Endodermal cell (in vitro differentiated cells): ENCODE measurements at regions not wholly inside any gene's neighbourhood (a gene's known extent, or its start where the extent isn't known, plus 50 kb on each side); places are given as distances from the start of the nearest gene placed in this dataset.
A peak's percentile ranks its signal among the peaks of the same experiment; 100 is the strongest.

Experiments
- DNase-seq: peaks from one replicate; pipeline ENCODE4 v3.0.0-alpha.2; 2017
- H3K27ac ChIP-seq: 2 replicates; pipeline ENCODE4 v1.5.1; 2013; ENCODE audit warnings: mild to moderate bottlenecking, low read depth, low read length, moderate library complexity
- H3K27me3 ChIP-seq: 2 replicates; pipeline ENCODE4 v1.6.1; 2013; ENCODE audit warnings: mild to moderate bottlenecking, low read length, moderate library complexity; ENCODE audit not compliant: insufficient read depth, control insufficient read depth, poor library complexity, severe bottlenecking
- H3K36me3 ChIP-seq: 2 replicates; pipeline ENCODE4 v1.7.0; 2013; ENCODE audit warnings: mild to moderate bottlenecking, low read length, moderate library complexity; ENCODE audit not compliant: control insufficient read depth, insufficient read depth
- H3K4me1 ChIP-seq: one replicate; pipeline ENCODE4 v1.7.0; 2013; ENCODE audit warnings: low read length; ENCODE audit not compliant: control insufficient read depth, insufficient read depth
- H3K4me3 ChIP-seq: 2 replicates; pipeline ENCODE4 v1.5.1; 2013; ENCODE audit warnings: mild to moderate bottlenecking, low read length, moderate library complexity
- H3K9ac ChIP-seq: 2 replicates; pipeline ENCODE4 v1.6.1; 2013; ENCODE audit warnings: mild to moderate bottlenecking, low read length, moderate library complexity; ENCODE audit not compliant: poor library complexity, severe bottlenecking; ENCODE audit errors: extremely low read depth
- H3K9me3 ChIP-seq: 2 replicates; pipeline ENCODE4 v1.6.1; 2013; ENCODE audit warnings: mild to moderate bottlenecking, low read length, moderate library complexity; ENCODE audit not compliant: control insufficient read depth
- H3K27ac Mint-ChIP-seq: 2 replicates; pipeline ENCODE4 v1.8.0; 2020; ENCODE audit warnings: mixed read lengths
- H3K27me3 Mint-ChIP-seq: 2 replicates; pipeline ENCODE4 v1.8.0; 2021; ENCODE audit warnings: mild to moderate bottlenecking, mixed read lengths; ENCODE audit not compliant: insufficient read depth
- H3K36me3 Mint-ChIP-seq: 2 replicates; pipeline ENCODE4 v1.8.0; 2020; ENCODE audit warnings: low read depth, mixed read lengths
- H3K4me1 Mint-ChIP-seq: 2 replicates; pipeline ENCODE4 v1.8.0; 2020; ENCODE audit warnings: mixed read lengths
- H3K4me3 Mint-ChIP-seq: 2 replicates; pipeline ENCODE4 v1.8.0; 2020; ENCODE audit warnings: mild to moderate bottlenecking, moderate library complexity, mixed read lengths
- H3K9me3 Mint-ChIP-seq: 2 replicates; pipeline ENCODE4 v1.8.0; 2020; ENCODE audit warnings: mild to moderate bottlenecking, mixed read lengths
- WGBS, 2 experiments: methylation state at CpG; one replicate each; pipeline versions ENCODE4 v1.1.5 to v1.1.7; 2013; ENCODE audit warnings: missing lambda C conversion rate in 2 of 2, mixed read lengths in 1 of 2; ENCODE audit not compliant: insufficient coverage in 1 of 2, insufficient read length in 1 of 2; 5-methylcytosine and 5-hydroxymethylcytosine counted together
- TF ChIP-seq, protein P1 (sequence below): fragments of 200-600 bp; sonication (generic); conservative IDR thresholded peaks from 2 replicates; pipeline ENCODE4 v1.5.0; 2021; ENCODE audit warnings: antibody characterized with exemption, mild to moderate bottlenecking

DNA sequence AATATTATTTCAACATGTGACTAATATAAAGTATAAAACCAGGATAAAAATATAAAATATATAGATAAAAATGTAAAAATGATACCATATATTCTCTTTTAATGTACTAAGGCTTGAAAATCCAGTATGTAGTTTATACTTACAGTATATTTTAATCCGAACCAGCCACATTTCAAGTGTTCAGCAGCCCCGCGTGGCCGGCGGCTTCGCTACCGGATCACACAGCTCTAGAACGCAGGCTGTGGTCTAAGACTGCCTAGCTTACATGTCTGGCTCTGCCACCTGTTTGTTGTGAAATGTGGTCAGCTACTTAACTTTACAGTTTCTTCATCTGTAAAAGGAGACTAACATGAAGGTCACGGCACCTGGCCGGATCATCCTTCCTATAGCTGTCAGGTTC lies 189.7 kb upstream of the TBX3 start:
- Histone ChIP-seq H3K36me3 (no peaks in the 10 kb centered on the region), H3K4me1 (no peaks in the 10 kb centered on the region), H3K4me3 (no peak overlapping the region), H3K9ac (no peak overlapping the region), H3K27me3 (no peaks in the 10 kb centered on the region), H3K27ac (no peak overlapping the region), H3K9me3 (no peaks in the 10 kb centered on the region)
- Mint-ChIP-seq H3K9me3 (no peaks in the 10 kb centered on the region), H3K4me3 (no peak overlapping the region), H3K36me3 (no peaks in the 10 kb centered on the region), H3K27me3 (no peaks in the 10 kb centered on the region), H3K27ac (no peak overlapping the region), H3K4me1 (peaks cover 3% of the 10 kb centered on the region)
- 88 to 94% methylated on average over 4 to 10 of the region's 10 CpGs for WGBS, 2 experiments
- no peak for DNase-seq
- TF ChIP-seq, protein P1, sequence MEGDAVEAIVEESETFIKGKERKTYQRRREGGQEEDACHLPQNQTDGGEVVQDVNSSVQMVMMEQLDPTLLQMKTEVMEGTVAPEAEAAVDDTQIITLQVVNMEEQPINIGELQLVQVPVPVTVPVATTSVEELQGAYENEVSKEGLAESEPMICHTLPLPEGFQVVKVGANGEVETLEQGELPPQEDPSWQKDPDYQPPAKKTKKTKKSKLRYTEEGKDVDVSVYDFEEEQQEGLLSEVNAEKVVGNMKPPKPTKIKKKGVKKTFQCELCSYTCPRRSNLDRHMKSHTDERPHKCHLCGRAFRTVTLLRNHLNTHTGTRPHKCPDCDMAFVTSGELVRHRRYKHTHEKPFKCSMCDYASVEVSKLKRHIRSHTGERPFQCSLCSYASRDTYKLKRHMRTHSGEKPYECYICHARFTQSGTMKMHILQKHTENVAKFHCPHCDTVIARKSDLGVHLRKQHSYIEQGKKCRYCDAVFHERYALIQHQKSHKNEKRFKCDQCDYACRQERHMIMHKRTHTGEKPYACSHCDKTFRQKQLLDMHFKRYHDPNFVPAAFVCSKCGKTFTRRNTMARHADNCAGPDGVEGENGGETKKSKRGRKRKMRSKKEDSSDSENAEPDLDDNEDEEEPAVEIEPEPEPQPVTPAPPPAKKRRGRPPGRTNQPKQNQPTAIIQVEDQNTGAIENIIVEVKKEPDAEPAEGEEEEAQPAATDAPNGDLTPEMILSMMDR, result no peak

DNA sequence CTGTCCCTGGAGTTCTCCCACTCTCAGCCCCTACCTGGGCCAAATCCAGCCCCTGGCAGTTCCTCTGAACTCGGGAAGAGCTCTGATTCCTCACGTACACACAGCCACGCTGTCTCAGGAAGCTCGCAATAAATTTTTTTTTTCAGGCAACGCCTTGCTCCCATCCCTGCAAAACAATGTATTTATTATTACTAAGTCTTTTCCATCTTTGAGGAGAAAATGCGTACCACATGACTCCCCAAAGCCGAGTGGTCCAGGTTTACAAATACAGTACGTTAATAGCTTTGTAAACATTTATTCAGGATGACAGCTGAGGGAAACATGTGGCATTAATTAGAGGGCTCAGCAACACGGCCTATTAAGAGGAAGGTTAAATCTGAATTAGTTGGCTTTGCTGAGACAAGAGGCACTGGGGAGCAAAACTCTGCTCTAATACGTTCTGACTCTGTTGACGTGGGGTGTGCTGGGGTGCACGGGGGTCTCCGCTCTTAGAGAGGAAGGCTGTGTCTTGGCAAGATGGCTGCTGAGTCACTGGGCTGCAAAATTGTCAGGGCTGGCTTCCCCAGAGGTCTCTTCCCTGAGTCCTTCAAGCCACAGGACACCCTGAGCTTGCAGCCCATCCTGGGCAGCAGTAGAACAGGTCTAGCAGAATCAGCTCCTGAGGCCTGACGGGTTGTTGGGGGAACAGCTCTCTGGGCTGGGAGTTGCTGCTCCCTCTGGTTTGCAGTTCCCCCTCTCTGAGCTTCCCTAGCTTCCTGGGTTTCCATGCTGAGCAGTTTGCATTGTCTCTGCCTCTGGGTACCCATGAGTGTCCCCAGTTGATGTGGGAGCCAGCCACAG lies 185.2 kb upstream of the TBX3 start:
- H3K4me3 ChIP-seq, result no peak overlapping the region
- WGBS, 2 experiments, result 84 to 94% methylated on average over 9 to 14 of the region's 14 CpGs
- peaks cover 6% of the 10 kb centered on the region for H3K4me1 ChIP-seq
- no peaks in the 10 kb centered on the region for H3K9me3 Mint-ChIP-seq
- no peak overlapping the region for H3K9ac ChIP-seq
- H3K36me3 Mint-ChIP-seq, result no peaks in the 10 kb centered on the region
- H3K4me3 Mint-ChIP-seq, result no peak overlapping the region
- TF ChIP-seq, protein P1, result no peak
- DNase-seq, result peak; percentile 80
- no peak overlapping the region for H3K27ac Mint-ChIP-seq
- H3K27ac ChIP-seq, result no peak overlapping the region
- no peaks in the 10 kb centered on the region for H3K27me3 Mint-ChIP-seq
- H3K9me3 ChIP-seq, result peaks cover 8% of the 10 kb centered on the region
- peaks cover 18% of the 10 kb centered on the region for H3K4me1 Mint-ChIP-seq
- no peaks in the 10 kb centered on the region for H3K36me3 ChIP-seq
- H3K27me3 ChIP-seq, result no peaks in the 10 kb centered on the region

DNA sequence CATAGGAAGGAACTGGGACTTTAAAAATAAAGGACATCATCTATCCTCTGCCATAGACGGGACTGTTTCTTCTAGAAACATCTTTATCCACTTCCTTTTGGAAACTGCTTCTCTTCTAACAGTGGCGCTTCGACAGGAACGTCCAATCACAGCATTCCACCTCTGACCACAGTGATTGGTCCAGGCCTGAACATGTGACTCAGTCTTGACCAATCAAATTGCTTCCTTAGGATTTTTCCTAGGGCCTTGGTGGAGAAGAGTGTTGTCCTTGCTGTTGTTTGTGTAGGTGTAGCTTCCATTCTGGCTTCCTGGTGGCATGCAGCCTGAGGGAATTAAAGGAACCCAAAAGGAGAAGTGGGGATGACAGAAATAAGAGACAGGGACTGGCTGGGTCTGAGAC lies 182.4 kb upstream of the TBX3 start:
- H3K27ac Mint-ChIP-seq, result no peak overlapping the region
- no peaks in the 10 kb centered on the region for H3K27me3 ChIP-seq
- WGBS, 2 experiments, result 91 to 100% methylated on average over 4 of the region's 4 CpGs
- TF ChIP-seq, protein P1, result no peak
- H3K4me3 ChIP-seq, result no peak overlapping the region
- no peak overlapping the region for H3K27ac ChIP-seq
- H3K9me3 Mint-ChIP-seq, result no peaks in the 10 kb centered on the region
- H3K36me3 Mint-ChIP-seq, result no peaks in the 10 kb centered on the region
- no peaks in the 10 kb centered on the region for H3K36me3 ChIP-seq
- no peaks in the 10 kb centered on the region for H3K27me3 Mint-ChIP-seq
- peaks cover 6% of the 10 kb centered on the region for H3K4me1 ChIP-seq
- no peak overlapping the region for H3K4me3 Mint-ChIP-seq
- no peak overlapping the region for H3K9ac ChIP-seq
- H3K4me1 Mint-ChIP-seq, result peaks cover 18% of the 10 kb centered on the region
- no peak for DNase-seq
- H3K9me3 ChIP-seq, result peaks cover 8% of the 10 kb centered on the region
